Fibroblast of mammary gland (primary cell): ENCODE measurements at regions not wholly inside any gene's neighbourhood (a gene's known extent, or its start where the extent isn't known, plus 50 kb on each side); places are given as distances from the start of the nearest gene placed in this dataset.
"Not testable (repeated sequence)": the region's sequence is repeated elsewhere in the genome, so short reads cannot be mapped to it uniquely, and the experiment has no call there.

Experiments
- DNase-seq: peaks from one replicate; pipeline ENCODE4 v3.0.0-alpha.2; 2010; ENCODE audit warnings: low read depth
- H3K4me3 ChIP-seq: 2 replicates; pipeline ENCODE4 v1.5.1; 2011; ENCODE audit warnings: low read depth, mild to moderate bottlenecking, low read length, moderate library complexity; ENCODE audit not compliant: control insufficient read depth
- TF ChIP-seq, protein P1 (sequence below): conservative IDR thresholded peaks from 2 replicates; pipeline ENCODE4 v1.5.1; 2011; ENCODE audit warnings: low read depth, low read length, inconsistent platforms; ENCODE audit not compliant: control insufficient read depth, insufficient read depth

DNA sequence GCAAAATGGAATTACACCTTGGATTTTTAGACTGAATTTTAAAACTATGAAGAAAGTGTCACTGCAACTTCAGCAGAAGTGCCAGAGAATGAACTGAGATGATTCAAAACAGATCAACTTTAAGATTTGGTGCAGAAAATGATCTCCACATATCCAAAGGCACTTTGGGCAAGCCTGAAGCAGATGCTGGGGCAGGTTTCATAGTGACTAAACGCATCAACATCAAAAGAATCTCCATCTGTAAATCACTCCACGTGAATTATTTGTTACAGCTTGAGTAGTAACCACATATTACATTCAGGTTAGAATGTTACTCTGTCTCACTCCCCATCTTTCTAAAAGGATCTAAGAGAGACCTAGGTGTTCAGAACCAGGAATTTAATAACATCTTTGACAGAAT is 329.0 kb upstream of the ESRRG start:
- TF ChIP-seq, protein P1, sequence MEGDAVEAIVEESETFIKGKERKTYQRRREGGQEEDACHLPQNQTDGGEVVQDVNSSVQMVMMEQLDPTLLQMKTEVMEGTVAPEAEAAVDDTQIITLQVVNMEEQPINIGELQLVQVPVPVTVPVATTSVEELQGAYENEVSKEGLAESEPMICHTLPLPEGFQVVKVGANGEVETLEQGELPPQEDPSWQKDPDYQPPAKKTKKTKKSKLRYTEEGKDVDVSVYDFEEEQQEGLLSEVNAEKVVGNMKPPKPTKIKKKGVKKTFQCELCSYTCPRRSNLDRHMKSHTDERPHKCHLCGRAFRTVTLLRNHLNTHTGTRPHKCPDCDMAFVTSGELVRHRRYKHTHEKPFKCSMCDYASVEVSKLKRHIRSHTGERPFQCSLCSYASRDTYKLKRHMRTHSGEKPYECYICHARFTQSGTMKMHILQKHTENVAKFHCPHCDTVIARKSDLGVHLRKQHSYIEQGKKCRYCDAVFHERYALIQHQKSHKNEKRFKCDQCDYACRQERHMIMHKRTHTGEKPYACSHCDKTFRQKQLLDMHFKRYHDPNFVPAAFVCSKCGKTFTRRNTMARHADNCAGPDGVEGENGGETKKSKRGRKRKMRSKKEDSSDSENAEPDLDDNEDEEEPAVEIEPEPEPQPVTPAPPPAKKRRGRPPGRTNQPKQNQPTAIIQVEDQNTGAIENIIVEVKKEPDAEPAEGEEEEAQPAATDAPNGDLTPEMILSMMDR = no peak
- no peak for DNase-seq

DNA sequence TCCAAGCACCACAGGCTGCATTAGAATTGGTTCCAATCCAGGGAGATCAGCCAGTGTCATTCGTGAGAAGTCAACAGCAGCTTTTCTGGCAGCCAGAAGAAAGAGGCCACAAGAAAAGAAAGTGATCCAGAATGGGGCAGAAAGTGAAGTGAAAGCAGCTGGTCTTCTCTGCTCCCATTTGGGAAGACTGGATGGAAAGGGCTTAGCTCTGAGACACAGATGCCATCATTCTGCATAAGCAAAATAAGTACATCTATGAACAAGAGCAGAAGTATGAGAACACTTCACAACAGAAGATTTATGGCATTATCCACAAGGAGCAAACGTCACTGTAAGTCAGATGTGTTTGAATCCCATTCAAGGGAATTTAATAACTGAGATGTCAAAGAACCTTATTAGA is 326.5 kb upstream of the ESRRG start:
- no peak overlapping the region for H3K4me3 ChIP-seq
- TF ChIP-seq, protein P1 = no peak
- DNase-seq = peak; percentile 1

More for the DNA sequence above, 329.0 kb upstream of the ESRRG start:
- H3K4me3 ChIP-seq = no peak overlapping the region

DNA sequence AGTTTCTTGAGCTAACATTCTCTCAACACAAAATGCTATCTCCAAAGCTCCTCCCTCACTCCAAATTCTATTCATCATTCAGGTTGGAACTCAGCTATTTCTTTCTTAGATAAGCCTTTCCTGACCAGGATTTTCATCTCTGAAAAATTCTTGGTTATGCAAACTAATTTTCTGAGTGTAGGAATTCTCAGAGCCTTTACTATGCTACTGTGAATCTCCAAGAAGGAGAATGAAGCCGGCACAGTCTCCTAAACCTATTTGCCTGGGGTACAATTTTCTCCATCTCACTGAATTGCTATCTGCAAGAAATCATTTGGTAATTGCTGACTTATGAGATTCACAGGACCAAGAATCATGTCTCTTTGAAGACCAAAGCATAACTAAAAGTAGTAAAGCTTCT is 325.9 kb upstream of the ESRRG start:
- no peak overlapping the region for H3K4me3 ChIP-seq
- DNase-seq = no peak
- TF ChIP-seq, protein P1 = no peak

DNA sequence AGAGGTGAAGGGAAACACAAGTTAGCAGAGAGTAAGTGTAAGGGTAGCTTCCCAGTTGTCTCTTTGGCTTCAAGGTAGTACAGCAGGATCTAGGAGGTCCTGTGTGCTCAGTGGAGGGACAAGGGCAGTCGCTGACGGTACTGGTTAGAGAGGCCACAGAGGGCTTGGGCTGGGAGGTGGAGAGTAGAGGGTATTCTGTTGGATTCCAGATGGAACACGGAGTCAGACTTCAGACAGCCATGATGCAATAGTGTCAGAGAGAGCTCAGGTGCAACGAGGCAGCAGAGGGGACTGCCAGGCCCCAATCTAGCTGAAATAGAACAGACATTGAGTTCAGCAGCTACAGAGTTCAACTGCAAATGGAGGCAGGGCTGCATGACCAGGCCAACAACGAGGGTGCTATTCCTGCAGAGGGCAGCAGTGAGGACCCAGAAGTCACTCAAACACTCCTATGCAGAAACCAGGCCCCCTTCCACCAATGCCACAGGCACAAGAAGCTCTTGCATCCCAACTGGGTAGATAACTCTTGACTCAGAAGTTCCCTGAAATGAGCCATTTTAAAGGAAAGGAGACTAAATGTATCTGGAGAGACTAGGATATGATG is 325.0 kb upstream of the ESRRG start:
- H3K4me3 ChIP-seq = no peak overlapping the region
- no peak for DNase-seq
- TF ChIP-seq, protein P1 = peak; percentile 3

DNA sequence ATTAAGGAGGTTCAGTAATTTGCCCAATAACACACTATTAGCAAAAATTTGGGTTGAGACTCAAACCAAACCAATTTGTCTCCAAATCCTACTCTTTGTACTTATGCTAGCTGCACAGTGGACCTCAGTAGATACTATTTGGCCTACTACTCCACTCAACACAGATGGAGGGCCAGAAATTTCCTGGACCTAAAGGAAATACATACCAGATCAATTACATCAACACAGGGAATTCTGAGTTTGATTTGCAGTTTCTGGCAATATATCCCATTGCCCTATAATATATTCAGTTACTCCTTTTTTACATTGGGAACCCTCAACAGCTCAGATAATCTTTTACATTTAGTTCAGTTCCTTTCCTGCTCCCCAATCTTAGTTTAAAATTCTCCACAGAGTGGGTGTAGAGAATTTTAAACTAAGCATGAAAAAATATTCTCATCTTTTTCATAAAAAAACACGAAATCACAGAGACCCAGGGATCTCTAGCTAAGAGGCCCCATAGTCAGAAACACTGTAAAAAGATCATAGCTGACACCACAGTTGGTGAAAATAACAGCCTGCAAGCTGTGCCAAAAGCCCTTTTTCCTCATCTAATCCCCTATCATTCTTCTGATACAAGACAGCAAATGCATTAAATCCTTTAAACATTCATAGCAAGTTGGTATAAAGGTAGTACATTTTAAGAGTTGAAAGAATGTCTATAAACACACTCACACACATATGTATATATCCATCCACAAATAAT is 317.7 kb upstream of the ESRRG start:
- H3K4me3 ChIP-seq = no peak overlapping the region
- no peak for DNase-seq
- TF ChIP-seq, protein P1 = no peak

DNA sequence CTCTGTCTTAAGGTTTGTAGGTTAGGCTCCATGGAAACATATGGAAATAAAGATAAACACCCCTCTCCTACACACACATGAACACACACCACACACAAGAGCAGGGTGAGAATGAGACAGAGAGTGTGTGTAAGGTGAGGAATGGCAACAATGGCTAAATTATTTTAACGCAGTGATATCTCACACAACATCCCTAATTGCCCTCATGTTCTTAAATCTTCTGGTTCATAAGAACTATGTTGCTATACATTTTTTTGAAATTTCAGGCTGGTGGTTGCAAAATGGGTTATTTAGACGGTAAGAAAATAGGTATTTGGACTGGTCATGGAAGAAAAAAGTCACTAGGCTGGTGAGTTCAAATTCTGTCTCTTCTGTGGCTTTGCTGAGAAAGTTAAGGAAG is 316.7 kb upstream of the ESRRG start:
- DNase-seq = no peak
- TF ChIP-seq, protein P1 = no peak
- no peak overlapping the region for H3K4me3 ChIP-seq

DNA sequence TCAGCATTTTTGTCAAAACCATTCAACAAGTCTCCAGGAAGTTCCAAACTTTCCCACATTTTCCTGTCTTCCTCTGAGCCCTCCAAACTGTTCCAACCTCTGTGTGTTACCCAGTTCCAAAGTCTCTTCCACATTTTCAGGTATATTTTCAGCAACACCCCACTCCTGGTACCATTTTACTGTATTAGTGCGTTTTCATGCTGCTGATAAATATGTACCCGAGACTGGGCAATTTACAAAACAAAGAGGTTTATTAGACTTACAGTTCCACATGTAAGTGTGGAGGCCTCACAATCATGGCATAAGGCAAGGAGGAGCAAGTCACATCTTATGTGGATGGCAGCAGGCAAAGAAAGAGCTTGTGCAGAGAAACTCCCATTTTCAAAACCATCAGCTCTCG is 315.9 kb upstream of the ESRRG start:
- DNase-seq, H3K4me3 ChIP-seq: not testable (repeated sequence)
